GM21515 (cell line): ENCODE measurements at regions not wholly inside any gene's neighbourhood (a gene's known extent, or its start where the extent isn't known, plus 50 kb on each side); places are given as distances from the start of the nearest gene placed in this dataset.
"Not testable (repeated sequence)": the region's sequence is repeated elsewhere in the genome, so short reads cannot be mapped to it uniquely, and the experiment has no call there.

Experiments used
- ATAC-seq: cut with Tn5 transposase; IDR thresholded peaks from one replicate; pipeline ENCODE4 v1.9.1; 2021; ENCODE audit not compliant: unreplicated experiment

DNA sequence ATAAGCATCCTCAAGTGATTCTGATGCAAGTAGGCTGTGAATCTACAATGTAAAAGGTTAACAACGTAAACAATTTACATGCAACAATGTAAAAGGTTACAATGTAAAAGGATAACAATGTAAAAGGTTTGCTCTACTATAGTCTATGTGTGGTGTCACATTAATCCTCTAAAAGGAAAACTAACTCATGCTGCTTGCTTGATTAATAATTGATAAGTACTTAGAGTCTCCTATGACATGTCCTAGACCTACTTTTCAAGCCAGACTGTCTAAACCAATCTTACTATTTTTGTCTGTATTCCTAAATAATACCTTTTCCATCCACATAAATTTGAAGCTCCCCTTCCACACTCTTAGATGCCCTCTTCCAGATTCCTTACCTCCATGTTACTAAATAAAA is 606.8 kb downstream of the LTN1 start:
- ATAC-seq: no peak

DNA sequence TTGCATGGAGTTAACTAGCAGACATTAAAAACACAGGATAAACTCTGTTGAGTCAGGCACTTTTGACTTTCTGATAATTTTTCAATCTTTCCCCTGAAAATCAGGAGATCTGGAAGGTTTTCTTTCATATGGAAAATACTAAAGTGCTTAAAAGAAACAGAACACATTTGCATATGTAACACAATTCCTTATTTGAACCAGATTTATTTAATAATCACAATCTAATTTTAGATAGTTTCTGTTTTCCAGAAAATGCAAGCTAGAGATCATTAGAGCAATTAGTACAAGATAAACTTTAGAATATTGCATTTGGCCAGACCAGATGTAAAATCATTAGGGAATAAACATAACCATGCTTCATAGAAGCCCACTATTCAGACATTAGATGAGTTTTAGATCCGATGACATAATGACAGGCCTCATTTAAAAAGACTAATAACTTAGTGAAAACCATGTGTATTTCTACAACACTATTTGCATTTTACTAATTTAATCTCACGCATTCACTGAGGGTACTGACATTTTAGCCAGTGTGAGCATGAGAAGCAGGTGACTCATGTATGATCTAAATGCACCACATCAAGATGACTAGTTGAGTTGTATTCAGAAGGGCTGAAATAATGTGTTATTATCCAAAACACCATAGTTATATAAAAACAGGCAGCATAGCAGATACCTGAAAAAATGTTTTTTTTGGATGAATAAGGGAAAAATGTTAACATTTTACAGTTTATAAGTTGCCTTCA is 611.5 kb downstream of the LTN1 start:
- ATAC-seq: not testable (repeated sequence)

DNA sequence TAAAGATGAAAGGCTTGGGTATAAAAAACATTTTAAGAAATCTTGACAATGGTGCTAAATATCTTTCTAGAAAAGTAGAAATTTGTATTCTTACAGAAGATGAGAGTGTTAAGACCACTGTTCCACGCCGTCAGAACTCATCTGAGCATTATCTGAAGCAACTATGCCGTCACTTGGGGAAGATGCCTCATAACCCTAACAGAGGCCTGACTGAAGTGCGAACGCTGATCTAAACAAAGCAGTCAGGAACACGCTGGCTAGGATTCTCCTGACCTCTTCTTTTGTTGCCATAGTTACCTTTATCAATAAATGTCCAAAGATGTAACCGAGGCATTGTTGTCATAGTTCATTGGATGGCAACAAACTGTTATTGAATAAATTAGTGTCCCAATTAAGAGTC is 612.4 kb downstream of the LTN1 start:
- no peak for ATAC-seq

DNA sequence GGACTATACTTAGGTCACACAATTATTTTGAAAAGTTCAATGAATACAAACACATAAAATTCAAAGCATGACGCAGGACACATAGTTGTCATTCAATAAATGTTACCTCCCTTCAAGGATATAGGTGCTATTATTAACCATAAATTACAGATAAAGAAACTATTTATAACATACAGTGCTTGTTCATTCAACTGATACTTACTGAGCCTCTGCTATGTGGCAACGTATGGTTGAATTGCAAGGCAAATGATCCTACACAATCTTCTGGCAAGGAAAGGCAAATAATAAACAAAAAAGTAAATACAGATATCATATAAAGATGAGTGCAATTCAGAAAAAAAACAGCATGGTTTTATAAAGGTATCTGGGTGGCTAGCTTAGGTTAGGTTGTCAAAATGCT is 614.7 kb downstream of the LTN1 start:
- ATAC-seq: no peak

DNA sequence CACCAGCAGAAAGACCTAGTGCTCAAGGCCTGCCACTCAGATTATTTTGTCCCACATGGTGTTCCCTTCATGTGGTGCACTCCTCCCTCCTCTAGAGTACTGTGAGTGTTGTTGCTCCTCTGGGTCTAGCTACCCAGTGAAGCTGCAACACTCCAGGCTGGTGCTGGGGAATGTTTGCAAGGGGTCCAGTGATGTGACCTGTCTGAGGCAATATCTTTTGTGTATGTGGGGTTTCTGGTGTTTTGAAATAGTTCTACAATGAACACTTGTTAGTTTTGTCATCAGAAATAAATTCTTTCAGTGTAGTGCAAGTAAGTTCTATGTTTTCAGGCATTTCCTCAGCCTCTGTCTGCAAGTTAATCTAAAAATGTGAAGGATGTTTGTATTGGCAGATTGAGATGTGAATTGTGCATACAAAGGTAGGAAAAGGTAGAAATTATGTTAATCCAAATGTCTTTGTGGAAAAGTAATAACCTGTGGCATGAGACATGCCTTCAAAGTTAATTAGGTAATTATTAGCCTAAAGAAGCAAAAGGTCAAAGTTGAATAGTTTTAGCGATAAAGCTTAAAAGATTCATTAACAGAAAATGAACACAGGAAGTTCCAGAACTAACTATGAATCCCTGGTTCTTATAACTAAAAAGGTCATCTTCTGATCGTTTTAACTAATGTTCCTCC is 616.8 kb downstream of the LTN1 start:
- ATAC-seq: no peak

DNA sequence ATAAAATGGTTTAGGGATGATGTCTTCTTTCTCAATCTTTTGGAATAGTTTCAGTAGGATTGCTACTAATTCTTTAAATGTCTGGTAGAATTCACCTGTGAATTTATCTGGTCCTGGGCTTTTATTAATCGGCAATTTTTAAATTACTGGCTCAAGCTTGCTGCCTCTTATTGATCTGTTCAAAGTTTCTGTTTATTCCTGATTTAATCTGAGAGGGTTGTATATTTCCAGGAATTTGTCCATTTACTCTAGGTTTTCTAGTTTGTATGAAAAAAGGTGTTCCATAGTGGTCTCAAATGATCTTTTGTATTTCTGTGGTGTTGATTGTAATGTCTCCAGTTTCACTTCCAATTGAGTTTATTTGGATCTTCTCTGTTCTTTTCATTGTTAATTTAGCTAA is 617.8 kb downstream of the LTN1 start:
- no peak for ATAC-seq

DNA sequence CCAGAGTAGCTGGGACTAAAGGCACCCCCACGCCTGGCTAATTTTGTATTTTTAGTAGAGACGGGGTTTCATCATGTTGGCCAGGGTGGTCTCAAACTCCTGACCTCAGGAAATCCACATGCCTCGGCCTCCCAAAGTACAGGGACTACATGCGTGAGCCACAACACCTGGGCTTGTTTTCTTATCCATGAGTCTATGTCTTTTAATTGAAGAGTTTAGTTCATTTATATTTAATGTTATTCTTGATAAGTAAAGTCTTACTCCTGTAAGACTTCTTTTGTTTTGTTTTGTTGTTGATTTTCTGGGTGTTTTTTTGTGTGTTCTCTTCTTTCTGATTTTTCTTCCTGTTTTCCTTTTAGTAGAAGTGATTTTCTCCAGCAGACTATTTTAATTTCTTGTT is 621.0 kb downstream of the LTN1 start:
- no peak for ATAC-seq

DNA sequence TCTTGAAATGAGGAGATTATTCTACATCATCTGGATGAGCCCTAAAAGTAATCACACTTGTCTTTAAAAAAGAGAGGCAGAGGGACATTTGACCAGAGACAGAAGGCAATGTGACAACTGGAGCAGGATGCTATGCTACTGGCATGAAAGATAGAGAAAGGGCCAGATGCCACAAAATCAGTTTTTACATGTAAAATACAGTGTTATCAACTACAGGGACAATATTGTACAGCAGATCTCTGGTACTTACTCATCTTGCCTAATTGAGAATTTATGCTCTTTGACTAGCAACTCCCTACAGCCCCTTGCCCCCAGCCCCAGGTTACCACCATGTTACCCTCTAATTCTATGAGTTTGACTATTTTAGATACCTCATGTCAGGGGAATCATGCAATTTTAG is 633.4 kb downstream of the LTN1 start:
- ATAC-seq: no peak

DNA sequence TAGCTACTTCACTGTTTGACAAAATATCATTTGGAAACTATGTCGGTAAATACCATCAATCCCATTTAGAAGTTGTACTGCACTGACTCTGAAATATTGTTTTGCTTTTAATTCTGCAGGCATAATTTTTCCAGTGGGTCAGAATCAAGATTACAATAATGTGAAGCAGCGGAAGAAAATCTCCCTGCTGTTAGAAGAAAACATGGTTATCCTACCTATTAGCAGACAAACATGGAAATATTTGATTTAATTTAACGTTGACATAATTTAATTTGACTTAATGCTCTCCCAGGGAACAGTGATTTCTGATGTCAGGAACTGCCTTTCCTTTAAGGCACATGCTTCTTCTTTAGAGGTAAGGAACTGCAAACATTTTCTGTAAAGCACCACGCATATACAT is 634.0 kb downstream of the LTN1 start:
- ATAC-seq: no peak

DNA sequence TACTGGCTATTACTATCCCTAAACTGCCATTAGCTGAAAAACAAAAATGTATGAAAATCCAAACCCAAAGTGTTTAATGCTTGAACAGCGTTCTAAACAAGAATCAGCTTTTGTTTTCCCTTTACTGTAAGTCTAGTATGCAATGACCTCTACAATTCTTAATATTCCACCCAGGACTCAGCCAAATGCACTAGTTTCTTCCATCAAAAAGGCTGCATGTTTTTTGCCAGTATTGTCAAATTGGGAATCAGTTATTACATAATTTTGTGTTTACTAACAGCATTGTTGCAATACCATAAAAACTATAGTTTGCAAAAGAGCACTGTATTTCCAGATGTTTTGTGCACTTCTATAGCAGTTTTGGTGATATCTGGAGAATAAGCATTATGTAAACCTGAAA is 634.5 kb downstream of the LTN1 start:
- no peak for ATAC-seq

DNA sequence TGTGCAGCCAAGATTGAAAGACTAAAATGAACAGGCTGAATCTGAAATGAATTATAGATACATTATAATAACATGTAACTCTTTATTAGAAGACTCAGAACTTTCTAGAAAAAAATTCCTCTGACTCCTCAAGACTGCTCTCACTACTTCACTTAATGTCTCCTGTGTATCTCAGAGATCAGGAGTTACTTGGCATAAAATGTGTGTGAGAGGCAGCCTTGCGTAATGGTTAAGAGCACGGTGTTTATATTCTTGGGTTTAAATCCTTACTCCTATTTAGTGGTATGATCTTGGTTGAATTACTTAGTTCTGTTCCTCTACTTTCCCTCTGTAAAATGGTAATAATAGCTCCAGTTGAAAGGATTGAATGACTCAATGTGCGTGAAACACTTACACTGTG is 634.9 kb downstream of the LTN1 start:
- no peak for ATAC-seq

DNA sequence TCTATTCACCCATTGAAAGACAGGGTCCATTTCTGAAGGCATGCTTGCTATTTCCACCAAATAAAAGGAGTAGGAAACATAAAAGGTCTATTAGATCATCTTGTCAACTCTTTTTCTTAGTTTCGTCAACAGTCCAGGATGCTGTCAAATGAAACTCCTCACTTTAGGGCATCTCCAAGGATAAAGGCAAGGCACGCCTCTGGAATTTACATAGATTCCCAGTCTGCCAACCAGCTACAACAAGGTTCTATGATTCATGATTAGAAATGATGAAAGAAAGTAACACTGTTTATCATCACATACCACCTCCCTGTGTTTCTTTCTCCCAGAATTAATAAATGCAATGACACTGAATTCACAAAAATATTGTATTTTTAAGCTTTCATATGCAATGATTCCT is 636.3 kb downstream of the LTN1 start:
- ATAC-seq: no peak

DNA sequence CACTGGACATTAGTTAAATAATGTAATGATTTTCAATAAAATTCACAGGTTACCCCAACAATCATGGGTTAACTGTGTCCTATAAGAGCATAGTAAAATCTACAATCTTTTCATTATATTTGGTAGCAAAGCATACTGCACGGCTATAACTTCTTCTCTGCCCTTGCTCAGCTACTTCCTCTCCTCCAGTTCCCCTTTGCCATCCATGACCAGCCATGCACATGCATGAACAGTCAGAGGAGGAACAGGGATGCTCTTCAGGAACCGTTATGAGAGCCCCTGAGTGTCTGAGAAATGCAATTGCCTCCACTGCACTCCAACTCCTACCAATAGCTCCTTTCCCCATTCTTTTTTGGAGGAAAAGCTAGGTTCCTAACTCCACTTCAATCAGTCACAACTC is 646.7 kb downstream of the LTN1 start:
- no peak for ATAC-seq

DNA sequence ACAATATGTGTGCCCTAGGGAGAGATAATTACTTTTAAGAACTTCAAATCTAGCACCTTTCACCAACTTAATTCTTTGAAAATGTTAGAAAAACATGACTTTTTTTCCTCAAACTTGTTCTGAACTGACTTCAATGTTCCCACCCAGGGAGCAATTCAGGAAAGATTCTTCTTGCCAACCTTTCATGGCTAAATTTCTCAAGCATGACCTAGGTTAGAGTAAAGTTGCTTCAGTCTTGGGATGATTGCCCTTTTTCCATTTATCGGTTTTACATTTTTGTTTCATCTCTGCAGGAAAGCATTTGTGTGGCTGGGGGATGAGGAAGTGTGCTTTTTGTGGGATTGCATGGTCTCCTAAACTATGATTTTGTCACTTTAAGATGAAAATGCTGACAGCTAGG is 647.7 kb downstream of the LTN1 start:
- ATAC-seq: no peak

DNA sequence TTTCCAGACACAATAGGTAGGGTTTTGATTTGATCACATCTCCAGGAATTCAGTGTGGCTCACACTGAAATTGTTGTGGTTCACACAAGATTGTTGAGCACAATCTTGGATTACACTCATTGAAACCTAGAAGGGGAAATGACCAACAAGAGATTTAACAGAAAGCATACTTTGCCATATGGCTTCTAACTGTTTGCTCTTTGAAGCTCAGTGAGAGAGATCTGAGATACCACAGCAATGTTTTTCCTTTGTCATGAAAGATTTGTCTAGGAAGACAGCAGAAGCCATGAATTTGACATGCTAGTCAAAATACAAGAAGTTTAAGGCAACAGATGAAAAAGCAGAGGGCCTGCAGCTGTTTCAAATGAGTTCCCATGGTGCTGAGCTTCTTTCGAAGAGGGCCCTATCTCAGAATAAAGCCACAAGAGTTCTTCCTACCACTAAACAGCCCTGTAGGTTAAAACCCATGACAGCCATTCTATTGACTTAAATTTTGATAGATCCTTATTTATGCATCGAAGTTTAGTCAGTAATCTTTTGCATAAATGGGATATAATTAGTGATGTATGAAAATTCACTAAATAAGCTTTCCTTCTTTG is 650.4 kb downstream of the LTN1 start:
- ATAC-seq: no peak

DNA sequence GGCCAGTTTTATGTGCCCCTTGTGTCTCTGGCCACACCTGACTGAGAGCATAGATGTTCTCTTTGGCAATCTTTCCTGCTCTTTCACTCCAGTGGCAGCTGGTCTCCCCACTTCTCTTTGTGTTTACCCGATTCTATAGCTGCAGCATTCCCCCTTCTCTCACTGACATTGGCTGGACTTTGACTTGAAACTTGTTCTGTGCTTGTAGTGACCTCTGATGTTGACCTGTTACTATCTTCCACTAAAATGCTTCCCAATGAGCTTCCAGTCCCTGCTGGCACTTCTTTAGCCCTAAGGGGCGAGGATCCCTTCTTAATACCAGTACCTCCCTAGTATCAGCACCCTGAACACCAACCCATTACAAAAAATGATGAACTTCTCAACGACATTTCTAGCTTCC is 653.3 kb downstream of the LTN1 start:
- ATAC-seq: no peak

DNA sequence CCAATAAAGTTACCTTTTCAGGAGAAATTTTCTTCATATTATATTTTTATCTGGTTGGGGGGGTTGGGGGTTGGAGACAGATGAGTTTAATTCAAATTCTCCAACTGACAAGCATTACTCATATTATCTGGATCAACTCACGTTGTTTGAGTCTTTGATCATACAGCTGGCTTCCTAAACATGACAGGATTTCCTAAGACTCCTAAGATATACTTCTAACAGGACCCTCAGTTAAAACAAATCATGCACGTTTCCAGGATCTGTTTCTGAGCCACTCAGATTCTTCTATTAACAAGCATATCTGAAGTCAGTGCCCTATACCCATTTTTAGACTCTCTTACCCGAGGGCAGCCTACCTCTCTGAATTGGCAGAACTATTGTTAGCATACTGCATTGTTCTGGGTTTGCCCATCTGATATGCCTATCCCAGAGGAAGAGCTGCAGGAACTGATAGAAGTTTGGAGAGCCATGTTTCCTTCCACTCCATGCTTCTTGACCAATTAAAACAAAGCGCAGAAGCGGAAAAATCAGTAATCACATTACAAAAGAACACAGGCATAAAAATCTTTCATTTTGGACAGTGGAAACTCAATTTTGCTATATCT is 653.9 kb downstream of the LTN1 start:
- no peak for ATAC-seq

DNA sequence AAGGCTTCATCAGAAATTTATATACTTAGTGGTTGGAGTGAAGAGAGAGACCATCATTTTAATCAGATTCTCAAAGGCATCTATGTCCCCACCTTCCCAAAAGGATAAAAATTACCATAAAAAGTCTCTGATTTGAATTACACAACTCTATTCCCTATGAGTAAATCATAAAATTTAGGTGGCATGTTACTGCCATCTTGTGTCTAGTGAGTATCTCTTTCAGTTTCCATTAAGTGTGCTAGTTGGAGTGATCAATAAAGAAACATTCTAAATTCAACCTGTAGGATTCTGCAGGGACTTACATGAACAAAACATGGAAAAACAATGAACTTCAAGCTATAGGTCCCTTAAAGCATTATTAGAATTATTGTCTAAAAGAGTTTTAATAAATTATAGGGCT is 655.4 kb downstream of the LTN1 start:
- no peak for ATAC-seq

DNA sequence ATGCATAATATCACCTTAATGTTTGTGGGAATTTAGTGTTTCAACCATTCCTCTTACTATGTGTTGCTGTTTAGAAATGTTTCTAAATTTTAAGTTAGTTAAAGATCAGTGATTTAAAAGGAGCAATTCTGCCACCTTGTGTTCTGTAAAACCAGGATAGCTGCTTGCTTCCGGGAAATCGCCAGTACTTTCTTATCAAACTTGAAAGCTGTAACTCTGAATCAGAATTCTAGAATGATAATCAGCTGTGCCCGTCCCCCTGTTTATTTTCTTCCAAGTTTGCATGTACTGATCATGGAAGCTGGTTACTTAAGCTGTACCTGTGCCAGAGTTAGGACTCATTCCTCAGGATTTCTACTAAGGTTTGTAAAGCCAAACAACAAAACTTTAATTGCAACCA is 656.4 kb downstream of the LTN1 start:
- no peak for ATAC-seq

DNA sequence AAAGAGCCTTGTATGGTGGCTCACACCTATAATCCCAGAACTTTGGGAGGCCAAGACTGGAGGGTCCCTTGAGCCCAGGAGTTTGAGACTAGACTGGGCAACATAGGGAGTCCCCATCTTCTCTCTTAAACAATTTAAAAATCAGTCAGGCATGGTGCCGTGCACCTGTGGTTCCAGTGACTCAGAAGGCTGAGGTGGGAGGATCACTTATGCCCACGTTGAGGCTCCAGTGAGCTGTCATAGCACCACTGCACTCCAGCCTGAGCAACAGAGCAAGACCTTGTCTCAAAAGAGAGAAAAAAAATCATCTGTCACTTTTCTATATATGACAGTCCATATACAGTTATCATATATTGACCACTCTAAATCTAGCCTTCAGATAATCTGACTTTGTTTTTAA is 658.3 kb downstream of the LTN1 start:
- ATAC-seq: no peak

DNA sequence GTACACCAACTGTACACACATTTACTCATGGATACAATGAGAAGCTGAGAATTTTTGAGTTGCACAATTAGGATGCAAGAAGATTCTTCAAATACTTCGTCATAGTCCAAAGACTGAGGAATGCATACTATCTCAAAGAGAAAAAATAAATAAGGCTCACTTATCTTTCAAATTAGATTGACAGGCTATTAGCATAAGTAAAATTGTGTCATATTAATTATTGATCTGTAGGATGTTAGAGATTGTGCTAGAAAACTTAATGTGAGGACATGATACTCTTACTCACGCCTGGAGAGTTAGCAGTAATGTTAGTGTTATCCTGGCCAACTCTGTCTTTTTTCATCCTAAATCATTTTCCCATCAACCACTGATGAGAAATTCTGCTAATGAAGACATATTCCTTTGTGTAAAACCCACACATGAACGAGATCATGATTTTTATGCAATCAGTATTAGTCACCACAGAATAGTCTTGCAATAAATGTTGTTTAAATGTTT is 659.0 kb downstream of the LTN1 start:
- ATAC-seq: no peak

DNA sequence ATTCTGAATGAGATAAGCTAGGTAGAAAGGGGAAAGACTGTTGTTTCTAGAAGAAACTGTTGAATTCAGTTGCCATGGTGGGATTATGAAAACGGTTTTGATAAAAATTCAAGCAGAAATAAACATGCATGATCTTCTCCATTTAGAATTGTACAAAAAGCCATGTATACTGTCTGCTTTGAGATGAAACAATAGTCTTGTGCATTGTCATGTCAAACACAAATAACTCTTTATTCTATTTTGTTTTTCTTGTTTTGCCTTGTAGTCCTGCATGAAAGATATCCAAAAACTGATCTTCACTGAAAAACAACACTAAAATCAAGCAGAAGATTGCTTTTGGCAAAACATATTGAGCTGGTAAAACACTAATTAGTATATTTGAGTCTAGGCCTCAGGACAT is 659.9 kb downstream of the LTN1 start:
- ATAC-seq: no peak
